WI38 (cell line): ENCODE measurements at regions not wholly inside any gene's neighbourhood (a gene's known extent, or its start where the extent isn't known, plus 50 kb on each side); places are given as distances from the start of the nearest gene placed in this dataset.

Experiments
- H3K4me3 ChIP-seq: 2 replicates; pipeline ENCODE4 v1.5.1; 2011; ENCODE audit warnings: low read depth, mild to moderate bottlenecking, control low read depth, low read length
- CTCF ChIP-seq: IDR thresholded peaks from 2 replicates; pipeline ENCODE4 v1.5.1; 2012; ENCODE audit warnings: low read depth, mild to moderate bottlenecking, control low read depth, low read length

GRCh38 chr13:104318121-104318520 is 1251.9 kb upstream of the SLC10A2 start:
- no peak overlapping the region for H3K4me3 ChIP-seq
- no peak for TF ChIP-seq CTCF

GRCh38 chr13:104315606-104316005 is 1249.4 kb upstream of the SLC10A2 start:
- H3K4me3 ChIP-seq = no peak overlapping the region
- TF ChIP-seq CTCF = no peak

GRCh38 chr13:104314926-104315535 is 1248.8 kb upstream of the SLC10A2 start:
- no peak overlapping the region for H3K4me3 ChIP-seq
- no peak for TF ChIP-seq CTCF

GRCh38 chr13:104314321-104314720 is 1248.1 kb upstream of the SLC10A2 start:
- TF ChIP-seq CTCF = no peak
- no peak overlapping the region for H3K4me3 ChIP-seq

GRCh38 chr13:104310861-104311260 is 1244.6 kb upstream of the SLC10A2 start:
- TF ChIP-seq CTCF = no peak
- no peak overlapping the region for H3K4me3 ChIP-seq

GRCh38 chr13:104309431-104309830 is 1243.2 kb upstream of the SLC10A2 start:
- no peak overlapping the region for H3K4me3 ChIP-seq
- TF ChIP-seq CTCF = no peak

- TF ChIP-seq CTCF = no peak
These were observed 1235.2 kb upstream of the SLC10A2 start for GRCh38 chr13:104301171-104301975.

More at GRCh38 chr13:104301171-104301975, 1235.2 kb upstream of the SLC10A2 start:
- H3K4me3 ChIP-seq = no peak overlapping the region
